GM12878 (cell line): ENCODE measurements at regions not wholly inside any gene's neighbourhood (a gene's known extent, or its start where the extent isn't known, plus 50 kb on each side); places are given as distances from the start of the nearest gene placed in this dataset.
"Not testable (repeated sequence)": the region's sequence is repeated elsewhere in the genome, so short reads cannot be mapped to it uniquely, and the experiment has no call there.

Experiments
- ATAC-seq: fragments of 200-7000 bp; cut with Tn5 transposase; 3 replicates; pipeline ENCODE4 v1.9.1; 2020; ENCODE audit warnings: mild to moderate bottlenecking, moderate library complexity
- BruUV-seq: library from RNA; stranded (reverse); fragments of 400-500 nt; replicated peaks from 2 replicates; lab custom pipeline; 2021; lab: Mats Ljungman, UMichigan
- CTCF ChIA-PET: fragments of 300-600 bp; sonication (Branson Sonifier 250); formaldehyde crosslinking; extraction: SDS; loops from one replicate; lab custom pipeline; 2021; ENCODE audit warnings: inconsistent platforms; lab: Yijun Ruan, JAX
- POLR2A ChIA-PET: fragments of 350-600 bp; formaldehyde crosslinking; extraction: SDS; loops from one replicate; lab custom pipeline; 2021; ENCODE audit warnings: inconsistent platforms; lab: Charles Lee
- RAD21 ChIA-PET: fragments of 300-600 bp; sonication (Branson Sonifier 250); formaldehyde crosslinking; loops from one replicate; lab custom pipeline; 2023; ENCODE audit warnings: antibody characterized with exemption; ENCODE audit not compliant: unreplicated experiment; lab: Charles Lee
- SMC1A ChIA-PET: fragments of 300-600 bp; sonication (Branson Sonifier 250); formaldehyde crosslinking; loops from one replicate; lab custom pipeline; 2023; ENCODE audit not compliant: unreplicated experiment, uncharacterized antibody; lab: Charles Lee
- DNase-seq: peaks from one replicate; pipeline ENCODE4 v3.0.0-alpha.2; 2011; ENCODE audit warnings: low read depth, low spot score
- FAIRE-seq: peaks from 3 replicates; lab custom pipeline; 2011; peaks lifted over from hg19 to GRCh38; lab: Jason Lieb, UNC
- H2AFZ ChIP-seq: 2 replicates; pipeline ENCODE4 v1.6.0; 2011; ENCODE audit warnings: low read depth, low read length, control low read depth; ENCODE audit not compliant: control insufficient read depth
- H3K27ac ChIP-seq: 2 replicates; pipeline ENCODE4 v1.5.1; 2011; ENCODE audit warnings: control low read depth; ENCODE audit not compliant: control insufficient read depth, insufficient read depth
- H3K27me3 ChIP-seq, 2 experiments: replicated peaks in 1 of 2; 2 replicates each; pipeline versions ENCODE4 v1.6.0 to v1.6.1; 2011; ENCODE audit warnings: low read length in 1 of 2; ENCODE audit not compliant: control insufficient read depth in 2 of 2, insufficient read depth in 2 of 2
- H3K36me3 ChIP-seq, 2 experiments: 2 replicates each; pipeline ENCODE4 v1.5.1; 2011; ENCODE audit warnings: low read length in 1 of 2; ENCODE audit not compliant: control insufficient read depth in 2 of 2, insufficient read depth in 2 of 2
- H3K4me1 ChIP-seq: 2 replicates; pipeline ENCODE4 v1.6.1; 2011; ENCODE audit warnings: mild to moderate bottlenecking, low read length, moderate library complexity, mixed read lengths; ENCODE audit not compliant: control insufficient read depth, insufficient read depth
- H3K4me2 ChIP-seq: 2 replicates; pipeline ENCODE4 v1.6.0; 2011; ENCODE audit warnings: control low read depth; ENCODE audit not compliant: control insufficient read depth, insufficient read depth
- H3K4me3 ChIP-seq: fragments of 200-600 bp; sonication (generic); 2 replicates; pipeline ENCODE4 v1.5.1; 2016
- H3K79me2 ChIP-seq: 2 replicates; pipeline ENCODE4 v1.6.0; 2011; ENCODE audit warnings: low read length; ENCODE audit not compliant: control insufficient read depth, insufficient read depth
- H3K9ac ChIP-seq: 2 replicates; pipeline ENCODE4 v1.8.0; 2011; ENCODE audit warnings: low read length, control low read depth, mixed read lengths; ENCODE audit not compliant: control insufficient read depth, insufficient read depth
- H3K9me3 ChIP-seq: replicated peaks from 3 replicates; pipeline ENCODE4 v1.5.1; 2011; ENCODE audit warnings: mild to moderate bottlenecking, low read length; ENCODE audit not compliant: control insufficient read depth, insufficient read depth
- H4K20me1 ChIP-seq: 2 replicates; pipeline ENCODE4 v1.6.0; 2011; ENCODE audit not compliant: control insufficient read depth, insufficient read depth
- NFXL1 ChIP-seq: fragments of 450-650 bp; IDR thresholded peaks from 2 replicates; pipeline ENCODE4 v1.6.1; 2017; ENCODE audit warnings: antibody characterized with exemption, mild to moderate bottlenecking, borderline replicate concordance
- PML ChIP-seq: IDR thresholded peaks from 2 replicates; pipeline ENCODE4 v1.6.1; 2012; ENCODE audit warnings: low read length, inconsistent platforms
- ZBTB33 ChIP-seq: fragments of 450-650 bp; IDR thresholded peaks from 2 replicates; pipeline ENCODE4 v1.6.1; 2017; ENCODE audit warnings: mild to moderate bottlenecking
- WGBS: methylation state at CpG from one replicate; pipeline ENCODE4 v1.1.6; 2016; ENCODE audit warnings: low lambda C conversion rate; ENCODE audit not compliant: insufficient replicate concordance, insufficient coverage; ENCODE audit errors: missing lambda C conversion rate; 5-methylcytosine and 5-hydroxymethylcytosine counted together
- in situ Hi-C: fragments of 300-500 bp; cut with MboI; formaldehyde crosslinking; loops from 9 replicates; pipeline ENCODE4 v1.14.3; 2018; ENCODE audit warnings: mixed read lengths
- intact Hi-C: fragments of 100-400 bp; cut with micrococcal nuclease; formaldehyde crosslinking; loops from one replicate; pipeline ENCODE4 v1.14.2; 2022; ENCODE audit not compliant: unreplicated experiment
- TF ChIP-seq, protein P1 (sequence below): fragments of 450-650 bp; conservative IDR thresholded peaks from 2 replicates; pipeline ENCODE4 v1.6.1; 2017; ENCODE audit warnings: mild to moderate bottlenecking, moderate library complexity

- ATAC-seq = no peak
- FAIRE-seq = no peak
- intact Hi-C loops = no loop called here
- Histone ChIP-seq H4K20me1 (no peaks in the 10 kb centered on the region), H3K27ac (no peak overlapping the region), H3K9me3 (no peaks in the 10 kb centered on the region), H3K4me3 (no peak overlapping the region), H3K27me3 (no peaks in the 10 kb centered on the region), H3K4me1 (no peaks in the 10 kb centered on the region), H3K36me3 (no peaks in the 10 kb centered on the region), H3K79me2 (no peaks in the 10 kb centered on the region), H3K4me2 (no peak overlapping the region), H2AFZ (no peak overlapping the region), H3K9ac (no peak overlapping the region)
- no peak for DNase-seq
- SMC1A ChIA-PET = no interaction called here
- TF ChIP-seq PML (no peak), ZBTB33 (no peak), NFXL1 (no peak)
- TF ChIP-seq, protein P1, sequence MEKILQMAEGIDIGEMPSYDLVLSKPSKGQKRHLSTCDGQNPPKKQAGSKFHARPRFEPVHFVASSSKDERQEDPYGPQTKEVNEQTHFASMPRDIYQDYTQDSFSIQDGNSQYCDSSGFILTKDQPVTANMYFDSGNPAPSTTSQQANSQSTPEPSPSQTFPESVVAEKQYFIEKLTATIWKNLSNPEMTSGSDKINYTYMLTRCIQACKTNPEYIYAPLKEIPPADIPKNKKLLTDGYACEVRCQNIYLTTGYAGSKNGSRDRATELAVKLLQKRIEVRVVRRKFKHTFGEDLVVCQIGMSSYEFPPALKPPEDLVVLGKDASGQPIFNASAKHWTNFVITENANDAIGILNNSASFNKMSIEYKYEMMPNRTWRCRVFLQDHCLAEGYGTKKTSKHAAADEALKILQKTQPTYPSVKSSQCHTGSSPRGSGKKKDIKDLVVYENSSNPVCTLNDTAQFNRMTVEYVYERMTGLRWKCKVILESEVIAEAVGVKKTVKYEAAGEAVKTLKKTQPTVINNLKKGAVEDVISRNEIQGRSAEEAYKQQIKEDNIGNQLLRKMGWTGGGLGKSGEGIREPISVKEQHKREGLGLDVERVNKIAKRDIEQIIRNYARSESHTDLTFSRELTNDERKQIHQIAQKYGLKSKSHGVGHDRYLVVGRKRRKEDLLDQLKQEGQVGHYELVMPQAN = no peak
- in situ Hi-C loops = no loop called here
- WGBS = 0% methylated on average over 2 of the region's 2 CpGs
- BruUV-seq = no TSS peak
- CTCF ChIA-PET = interaction anchor here (1.0 kb wide), 1 partner anchor 11 kb away, joined by 3 read pairs; no protein-coding TSS in a partner anchor
- RAD21 ChIA-PET = no interaction called here
- POLR2A ChIA-PET = no interaction called here
Measured at GRCh38 chr7:85681241-85681640, 494.4 kb upstream of the SEMA3D start.

DNA sequence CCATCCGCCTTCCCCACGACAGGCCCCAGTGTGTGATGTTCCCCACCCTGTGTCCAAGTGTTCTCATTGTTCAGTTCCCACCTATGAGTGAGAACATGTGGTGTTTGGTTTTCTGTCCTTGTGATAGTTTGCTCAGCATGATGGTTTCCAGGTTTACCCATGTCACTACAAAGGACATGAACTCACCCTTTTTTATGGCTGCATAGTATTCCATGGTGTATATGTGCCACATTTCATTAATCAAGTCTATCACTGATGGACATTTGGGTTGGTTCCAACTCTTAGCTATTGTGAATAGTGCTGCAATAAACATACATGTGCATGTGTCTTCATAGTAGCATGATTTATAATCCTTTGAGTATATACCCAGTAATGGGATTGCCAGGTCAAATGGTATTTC lies 488.2 kb upstream of the SEMA3D start:
- H3K27me3 ChIP-seq, H3K4me3 ChIP-seq, H3K36me3 ChIP-seq, H3K27ac ChIP-seq, H3K4me2 ChIP-seq, CTCF ChIA-PET, in situ Hi-C loops, H3K9ac ChIP-seq, H3K9me3 ChIP-seq, BruUV-seq, RAD21 ChIA-PET, SMC1A ChIA-PET, H3K79me2 ChIP-seq, H2AFZ ChIP-seq, DNase-seq, POLR2A ChIA-PET, H4K20me1 ChIP-seq, intact Hi-C loops, FAIRE-seq, H3K4me1 ChIP-seq, ATAC-seq: not testable (repeated sequence)
- whole genome bisulfite sequencing = 19% methylated on average over 2 of the region's 2 CpGs
